IPS DF 6.9 (cell line): ENCODE measurements at regions not wholly inside any gene's neighbourhood (a gene's known extent, or its start where the extent isn't known, plus 50 kb on each side); places are given as distances from the start of the nearest gene placed in this dataset.

Source experiments
- DNase-seq: peaks from one replicate; pipeline ENCODE4 v3.0.0-alpha.2; 2013; ENCODE audit warnings: low read depth, low spot score
- H3K27ac ChIP-seq: one replicate; pipeline ENCODE4 v1.5.1; 2013; ENCODE audit warnings: low read length, control low read depth
- H3K27me3 ChIP-seq: 2 replicates; pipeline ENCODE4 v1.6.1; 2013; ENCODE audit warnings: mild to moderate bottlenecking, low read length; ENCODE audit not compliant: control insufficient read depth, insufficient read depth
- H3K36me3 ChIP-seq: 2 replicates; pipeline ENCODE4 v1.6.1; 2013; ENCODE audit warnings: low read length; ENCODE audit not compliant: control insufficient read depth, insufficient read depth
- H3K4me1 ChIP-seq: 2 replicates; pipeline ENCODE4 v1.6.1; 2013; ENCODE audit warnings: low read length; ENCODE audit not compliant: control insufficient read depth, insufficient read depth
- H3K4me3 ChIP-seq: 2 replicates; pipeline ENCODE4 v1.5.1; 2013; ENCODE audit warnings: mild to moderate bottlenecking, low read length
- H3K9me3 ChIP-seq: 2 replicates; pipeline ENCODE4 v1.6.1; 2013; ENCODE audit warnings: low read length, inconsistent platforms; ENCODE audit not compliant: control insufficient read depth, insufficient read depth
- WGBS: extraction: QIAGEN DNeasy Blood & Tissue Kit; methylation state at CpG from one replicate; pipeline ENCODE4 v1.1.7; 2013; ENCODE audit warnings: mixed read lengths, missing lambda C conversion rate; ENCODE audit not compliant: insufficient read length, insufficient coverage; 5-methylcytosine and 5-hydroxymethylcytosine counted together

DNA sequence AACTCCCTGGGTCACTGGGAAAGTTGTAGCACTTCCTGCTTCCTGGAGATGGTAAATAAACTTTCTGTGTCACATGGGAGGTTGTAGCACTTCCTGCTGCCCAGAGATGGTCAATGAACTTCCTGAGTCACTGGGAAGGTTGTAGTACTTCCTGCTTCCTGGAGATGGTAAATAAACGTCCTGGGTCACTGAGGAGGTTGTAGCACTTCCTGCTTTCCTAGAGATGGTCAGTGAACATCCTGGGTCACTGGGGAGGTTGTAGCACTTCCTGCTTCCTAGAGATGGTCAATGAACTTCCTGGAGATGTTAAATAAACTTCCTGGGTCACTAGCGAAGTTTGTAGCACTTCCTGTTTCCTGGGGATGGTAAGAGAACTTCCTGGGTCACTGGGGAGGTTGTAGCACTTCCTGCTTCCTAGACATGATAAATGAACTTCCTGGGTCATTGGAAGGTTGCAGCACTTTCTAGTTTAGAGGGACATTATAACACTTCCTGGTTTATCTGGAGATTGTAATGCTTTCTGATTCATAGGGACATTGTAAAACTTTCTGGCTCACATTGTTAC lies 62.3 kb upstream of the CD99 start:
- no CpG with 5 or more reads among the region's 2 CpGs for WGBS
- no peak overlapping the region for H3K27ac ChIP-seq

DNA sequence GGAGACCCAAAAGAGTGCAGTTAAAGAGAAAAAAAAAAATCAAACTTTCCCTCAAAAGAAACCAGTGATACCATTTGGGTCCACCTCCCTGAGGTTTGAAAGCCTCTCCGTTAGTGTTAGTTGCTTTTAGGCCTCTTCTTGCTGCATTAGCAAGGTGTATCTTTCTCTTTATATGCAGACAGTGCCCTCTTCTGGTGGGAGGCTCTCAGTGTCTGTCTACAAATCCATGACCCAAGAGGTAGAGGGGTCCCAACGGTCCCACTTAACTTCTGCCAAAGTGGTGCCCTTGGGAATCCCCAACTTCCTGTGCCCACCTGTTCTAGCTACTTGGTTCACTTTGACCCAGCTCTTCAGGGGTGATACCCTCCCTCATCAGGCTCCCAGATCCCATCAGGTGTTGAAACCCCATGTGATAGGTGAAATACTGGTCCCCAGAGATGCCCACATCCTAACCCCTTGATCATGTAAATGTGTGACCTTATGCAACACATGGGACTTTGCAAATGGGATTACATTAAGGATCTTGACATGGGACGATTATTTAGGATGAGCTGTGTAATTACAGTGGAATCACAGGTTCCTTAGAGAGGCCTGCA lies 63.7 kb upstream of the CD99 start:
- no peaks in the 10 kb centered on the region for H3K27me3 ChIP-seq
- H3K27ac ChIP-seq, result no peak overlapping the region
- DNase-seq, result no peak
- no CpG with 5 or more reads among the region's 3 CpGs for WGBS
- no peaks in the 10 kb centered on the region for H3K9me3 ChIP-seq
- H3K4me1 ChIP-seq, result no peaks in the 10 kb centered on the region
- H3K4me3 ChIP-seq, result no peak overlapping the region
- peaks cover 4% of the 10 kb centered on the region; the same call in 1 of the 2 replicates for H3K36me3 ChIP-seq

More for the DNA sequence above, 62.3 kb upstream of the CD99 start:
- Histone ChIP-seq H3K27me3 (no peaks in the 10 kb centered on the region), H3K4me3 (no peak overlapping the region), H3K4me1 (no peaks in the 10 kb centered on the region), H3K36me3 (peaks cover 4% of the 10 kb centered on the region; the same call in 1 of the 2 replicates), H3K9me3 (no peaks in the 10 kb centered on the region)
- no peak for DNase-seq

DNA sequence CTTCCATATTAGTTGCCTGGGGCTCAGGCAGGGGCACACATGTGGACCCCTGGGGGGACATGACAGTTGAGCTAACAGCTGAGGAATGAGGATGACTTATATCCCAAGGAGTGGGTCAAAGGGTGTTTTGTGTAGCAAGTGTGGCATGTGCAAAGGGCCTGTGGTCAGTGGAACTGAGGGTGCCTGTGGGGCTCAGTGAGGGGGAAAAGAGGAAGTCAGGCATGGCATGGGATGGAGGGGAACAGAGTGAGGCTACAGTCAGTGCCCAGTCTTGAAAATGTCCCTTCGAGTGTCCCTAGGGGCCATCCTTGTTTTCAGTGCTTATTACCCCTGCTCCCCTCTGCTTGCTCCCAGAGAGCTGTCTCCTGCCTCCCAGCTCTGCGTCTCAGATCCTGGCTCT lies 64.3 kb upstream of the CD99 start:
- WGBS, result no CpG with 5 or more reads among the region's 2 CpGs
- no peak overlapping the region for H3K4me3 ChIP-seq
- no peaks in the 10 kb centered on the region for H3K27me3 ChIP-seq
- no peak overlapping the region for H3K27ac ChIP-seq
- H3K9me3 ChIP-seq, result no peaks in the 10 kb centered on the region
- H3K4me1 ChIP-seq, result no peaks in the 10 kb centered on the region
- peaks cover 4% of the 10 kb centered on the region; the same call in 1 of the 2 replicates for H3K36me3 ChIP-seq
- no peak for DNase-seq

DNA sequence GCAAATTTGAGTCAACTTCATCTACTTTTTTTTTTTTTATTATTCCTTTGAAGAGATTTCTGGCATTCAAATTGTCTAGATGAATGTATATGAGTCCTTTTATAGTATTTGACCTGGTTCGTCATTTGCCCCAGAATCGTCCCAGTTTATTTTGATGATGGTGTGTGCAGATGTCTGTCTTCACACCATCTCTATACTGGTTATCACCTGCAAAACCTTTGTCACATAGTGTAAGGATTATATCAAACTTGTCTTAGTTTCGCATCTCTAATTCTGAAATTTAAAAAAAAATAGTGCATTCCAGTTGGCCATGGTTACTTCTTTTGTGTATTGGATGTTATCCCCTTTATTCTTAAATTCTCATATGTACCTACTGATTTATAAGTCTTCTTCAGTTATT lies 70.5 kb upstream of the CD99 start:
- no CpG with 5 or more reads among the region's 3 CpGs for WGBS
- H3K27ac ChIP-seq, result no peak overlapping the region
- H3K27me3 ChIP-seq, result no peaks in the 10 kb centered on the region
- no peak for DNase-seq
- peaks cover 8% of the 10 kb centered on the region; the same call in 1 of the 2 replicates for H3K36me3 ChIP-seq
- no peaks in the 10 kb centered on the region for H3K4me1 ChIP-seq
- H3K9me3 ChIP-seq, result no peaks in the 10 kb centered on the region
- H3K4me3 ChIP-seq, result no peak overlapping the region

DNA sequence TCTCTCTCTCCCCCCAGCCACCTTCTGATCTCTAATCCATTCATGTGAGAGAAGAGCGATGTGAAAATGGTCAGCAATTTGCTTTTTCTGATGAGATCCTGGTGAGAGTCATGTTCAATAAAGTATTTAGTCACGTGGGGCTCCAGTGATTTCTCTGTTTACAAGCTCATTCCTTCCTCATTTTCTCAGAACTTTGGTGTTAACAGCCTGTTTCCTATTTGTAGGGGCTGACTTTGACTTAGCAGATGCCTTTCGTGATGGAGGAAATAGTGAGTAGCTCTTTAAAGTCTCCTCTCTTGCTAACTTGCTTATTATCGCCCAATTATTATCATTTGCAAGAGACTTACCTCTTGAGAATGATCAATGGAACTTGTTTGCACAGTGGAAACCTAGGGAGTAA lies 72.6 kb upstream of the CD99 start:
- Histone ChIP-seq H3K9me3 (no peaks in the 10 kb centered on the region), H3K36me3 (peaks cover 8% of the 10 kb centered on the region; the same call in 1 of the 2 replicates), H3K27ac (no peak overlapping the region), H3K4me3 (no peak overlapping the region), H3K4me1 (no peaks in the 10 kb centered on the region), H3K27me3 (no peaks in the 10 kb centered on the region)
- no peak for DNase-seq
- WGBS, result no CpG with 5 or more reads among the region's 4 CpGs

DNA sequence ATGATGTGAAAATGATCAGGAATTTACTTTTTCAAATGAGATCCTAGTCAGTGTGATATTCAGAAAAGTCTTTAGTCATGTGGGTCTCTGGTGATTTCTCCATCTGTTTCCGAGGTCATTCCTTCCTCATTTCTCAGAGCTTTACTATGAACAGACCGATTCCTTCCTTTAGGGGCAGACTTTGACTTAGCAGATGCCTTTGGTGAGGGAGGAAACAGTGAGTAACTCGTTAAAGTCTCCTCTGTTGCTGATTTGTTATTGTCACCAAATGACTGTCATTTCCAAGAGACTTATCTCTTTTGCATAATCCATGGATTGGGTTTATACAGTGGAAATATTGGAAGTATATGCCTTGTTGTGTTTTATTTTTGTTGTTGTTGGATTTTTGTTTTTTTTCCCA lies 76.2 kb upstream of the CD99 start:
- peaks cover 8% of the 10 kb centered on the region; the same call in 1 of the 2 replicates for H3K36me3 ChIP-seq
- WGBS, result no CpG with 5 or more reads among the region's 3 CpGs
- no peak overlapping the region for H3K4me3 ChIP-seq
- DNase-seq, result no peak
- H3K9me3 ChIP-seq, result no peaks in the 10 kb centered on the region
- no peaks in the 10 kb centered on the region for H3K27me3 ChIP-seq
- H3K4me1 ChIP-seq, result 0 out of 2 replicates have a peak, but pooled peaks cover 1% of the 10 kb centered on the region
- H3K27ac ChIP-seq, result no peak overlapping the region

DNA sequence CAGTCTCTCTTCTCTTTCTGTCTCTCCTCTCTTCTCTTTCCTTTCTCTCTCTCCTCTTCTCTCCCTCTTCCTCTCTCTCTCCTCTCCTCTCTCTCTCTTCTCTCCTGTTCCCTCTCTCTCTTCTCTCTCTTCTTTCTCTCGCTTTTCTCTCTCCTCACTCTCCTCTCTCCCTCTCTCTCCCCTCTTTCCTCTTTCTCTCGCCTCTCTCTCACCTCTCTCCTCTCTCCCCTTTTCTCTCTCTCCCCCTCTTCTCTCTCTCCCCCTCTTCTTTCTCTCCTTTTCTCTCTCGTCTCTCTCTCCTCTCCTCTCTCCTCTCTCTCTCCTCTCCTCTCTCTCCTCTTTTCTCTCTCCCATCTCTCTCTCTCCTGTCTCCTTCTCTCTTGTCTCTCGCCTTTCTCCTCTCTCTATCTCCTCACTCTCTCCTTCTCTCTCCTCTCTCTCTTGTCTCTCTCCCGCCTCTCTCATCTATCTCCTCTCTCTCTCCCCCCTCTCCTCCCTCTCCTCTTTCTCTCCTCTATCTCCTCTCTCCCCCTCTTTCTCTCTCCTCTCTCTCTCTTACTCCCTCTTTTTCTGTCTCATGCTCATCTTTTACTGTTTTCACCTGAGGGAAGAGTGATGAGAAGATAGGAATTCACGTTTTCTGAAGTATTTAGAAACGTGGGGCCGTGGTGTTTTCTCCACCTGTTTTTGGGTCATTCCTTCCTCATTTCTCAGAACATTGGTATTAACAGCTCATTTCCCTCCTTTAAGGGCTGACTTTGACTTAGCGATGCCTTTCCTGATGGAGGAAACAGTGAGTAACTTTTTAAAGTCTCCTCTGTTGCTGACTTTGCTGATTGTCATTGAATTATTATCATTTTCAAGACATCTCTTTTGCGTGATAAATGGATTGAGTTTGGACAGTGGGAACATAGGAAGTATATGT lies 80.6 kb upstream of the CD99 start:
- H3K36me3 ChIP-seq, result no peaks in the 10 kb centered on the region
- H3K27me3 ChIP-seq, result no peaks in the 10 kb centered on the region
- WGBS, result 80% methylated on average over 2 of the region's 10 CpGs
- 0 out of 2 replicates have a peak, but pooled peaks cover 1% of the 10 kb centered on the region for H3K4me1 ChIP-seq
- H3K4me3 ChIP-seq, result peak overlapping the region; percentile 34; the same call in 1 of the 2 replicates
- no peaks in the 10 kb centered on the region for H3K9me3 ChIP-seq
- H3K27ac ChIP-seq, result no peak overlapping the region
- DNase-seq, result no peak

DNA sequence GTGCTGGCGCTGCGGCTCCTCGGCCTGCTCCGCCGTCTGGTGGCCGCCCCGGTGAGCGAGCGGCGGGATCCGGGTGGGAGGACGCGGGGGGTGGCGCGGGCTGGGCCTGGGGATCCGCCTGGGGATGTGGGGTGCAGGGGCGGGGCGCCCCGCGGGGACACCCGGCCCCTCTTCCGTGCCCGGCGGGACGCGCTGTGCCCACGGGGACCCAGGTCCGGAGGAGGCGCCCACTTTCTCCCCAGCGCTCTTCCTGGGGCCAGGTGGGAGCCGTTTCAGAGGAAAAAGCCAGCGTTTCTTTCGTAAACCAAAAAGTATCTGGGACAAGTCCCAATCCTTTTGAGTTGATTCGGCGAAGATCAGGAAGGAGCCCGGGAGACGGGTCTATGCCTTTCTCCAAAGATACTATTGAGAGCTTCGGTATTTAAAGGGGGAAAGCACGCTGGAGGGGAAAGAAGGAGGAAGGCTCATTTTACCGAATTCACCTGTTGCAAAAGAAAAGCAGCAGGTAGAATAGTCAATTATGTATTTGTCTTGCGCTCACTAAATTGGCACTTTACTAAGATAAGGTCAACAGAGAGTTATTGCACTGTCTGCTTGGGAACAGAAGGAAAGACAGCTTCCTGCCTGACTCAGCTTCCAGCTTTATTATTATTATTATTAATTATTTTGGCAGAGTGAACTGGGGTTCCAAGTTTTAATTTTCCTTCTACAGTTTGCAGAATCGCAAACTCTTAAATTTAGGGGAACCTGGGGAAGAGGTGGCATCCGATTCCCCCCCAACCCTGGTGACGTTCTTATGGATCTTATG lies 81.5 kb upstream of the CD99 start:
- H3K27me3 ChIP-seq, result no peaks in the 10 kb centered on the region
- H3K4me3 ChIP-seq, result peak overlapping the region; percentile 81
- H3K9me3 ChIP-seq, result no peaks in the 10 kb centered on the region
- no peaks in the 10 kb centered on the region for H3K36me3 ChIP-seq
- H3K4me1 ChIP-seq, result 0 out of 2 replicates have a peak, but pooled peaks cover 1% of the 10 kb centered on the region
- no CpG with 5 or more reads among the region's 44 CpGs for WGBS
- DNase-seq, result no peak
- no peak overlapping the region for H3K27ac ChIP-seq

DNA sequence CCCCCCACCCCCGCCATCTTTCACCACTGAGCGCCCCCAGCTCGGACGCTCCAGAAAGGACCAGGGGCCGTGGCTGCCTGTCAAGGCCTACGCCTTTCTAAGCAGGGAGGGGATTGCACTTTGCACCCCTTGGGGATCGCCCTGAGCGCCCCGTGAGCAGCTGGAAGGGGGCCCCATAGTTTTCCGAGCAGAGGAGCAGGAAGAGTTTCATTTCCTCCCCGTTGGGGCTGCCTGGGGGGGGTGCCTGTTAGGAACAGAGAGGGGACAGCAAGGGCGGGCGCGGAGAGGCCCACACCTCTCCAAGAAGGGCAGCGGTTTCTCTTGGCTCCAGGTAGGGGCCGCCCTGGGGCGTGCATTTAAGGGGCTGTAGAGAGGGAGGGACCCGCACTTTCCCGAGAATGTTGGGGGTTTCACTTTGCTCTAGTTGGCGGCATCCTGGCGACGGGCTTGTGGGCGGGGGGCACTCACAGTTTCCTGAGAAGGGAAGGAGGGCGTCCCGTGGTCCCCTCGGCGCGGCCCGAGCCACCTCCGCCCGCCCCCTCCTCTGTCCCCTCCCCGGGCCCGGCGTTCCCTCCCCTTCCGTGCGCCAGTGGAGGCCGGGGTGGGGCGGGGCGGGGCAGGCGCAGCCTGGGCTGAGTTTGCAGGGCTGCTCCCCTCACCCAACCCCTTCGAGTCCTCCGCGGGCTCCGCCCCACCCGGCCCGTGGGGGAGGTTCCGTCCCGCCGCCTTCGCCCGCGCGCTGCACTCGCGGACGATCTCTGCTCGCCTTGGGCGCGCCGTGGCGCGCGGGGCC lies 82.3 kb upstream of the CD99 start:
- no peaks in the 10 kb centered on the region for H3K27me3 ChIP-seq
- H3K4me3 ChIP-seq, result peak overlapping the region; percentile 81
- DNase-seq, result peak; percentile 35
- no peaks in the 10 kb centered on the region for H3K36me3 ChIP-seq
- no peak overlapping the region for H3K27ac ChIP-seq
- 0 out of 2 replicates have a peak, but pooled peaks cover 1% of the 10 kb centered on the region for H3K4me1 ChIP-seq
- no peaks in the 10 kb centered on the region for H3K9me3 ChIP-seq
- WGBS, result no CpG with 5 or more reads among the region's 63 CpGs
